GM23338 (cell line): ENCODE measurements at regions not wholly inside any gene's neighbourhood (a gene's known extent, or its start where the extent isn't known, plus 50 kb on each side); places are given as distances from the start of the nearest gene placed in this dataset.

Experiments
- ATAC-seq: fragments of 200-7000 bp; cut with Tn5 transposase; 3 replicates; pipeline ENCODE4 v1.9.1; 2020
- DNase-seq: peaks from one replicate; pipeline ENCODE4 v3.0.0-alpha.2; 2015; ENCODE audit warnings: low spot score
- H2AFZ ChIP-seq: fragments of 200-600 bp; sonication (generic); 2 replicates; pipeline ENCODE4 v1.8.0; 2016; ENCODE audit warnings: antibody characterized with exemption, mild to moderate bottlenecking, moderate library complexity
- H3F3A ChIP-seq: fragments of 200-600 bp; sonication (generic); replicated peaks from 2 replicates; pipeline ENCODE4 v1.8.0; 2017; ENCODE audit warnings: antibody characterized with exemption, mixed run types, low read depth
- H3K27ac ChIP-seq: fragments of 200-600 bp; sonication (generic); 2 replicates; pipeline ENCODE4 v1.6.1; 2016; ENCODE audit warnings: low read depth
- H3K27me3 ChIP-seq: fragments of 200-600 bp; sonication (generic); 2 replicates; pipeline ENCODE4 v1.8.0; 2016; ENCODE audit warnings: mild to moderate bottlenecking, mixed run types, moderate library complexity; ENCODE audit not compliant: insufficient read depth
- H3K36me3 ChIP-seq: fragments of 200-600 bp; sonication (generic); 2 replicates; pipeline ENCODE4 v1.8.0; 2016; ENCODE audit warnings: mild to moderate bottlenecking; ENCODE audit not compliant: insufficient read depth
- H3K4me1 ChIP-seq: fragments of 200-600 bp; sonication (generic); 2 replicates; pipeline ENCODE4 v1.8.0; 2016; ENCODE audit warnings: mild to moderate bottlenecking, moderate library complexity; ENCODE audit not compliant: insufficient read depth
- H3K4me2 ChIP-seq: fragments of 200-600 bp; sonication (generic); 2 replicates; pipeline ENCODE4 v1.7.1; 2017; ENCODE audit warnings: mixed run types
- H3K4me3 ChIP-seq: fragments of 200-600 bp; sonication (generic); 2 replicates; pipeline ENCODE4 v1.6.1; 2016; ENCODE audit warnings: mixed run types
- H3K79me2 ChIP-seq: fragments of 200-600 bp; sonication (generic); replicated peaks from 2 replicates; pipeline ENCODE4 v1.8.0; 2017; ENCODE audit warnings: mild to moderate bottlenecking; ENCODE audit not compliant: insufficient read depth
- H3K9me2 ChIP-seq: fragments of 200-600 bp; sonication (generic); 2 replicates; pipeline ENCODE4 v1.8.0; 2017; ENCODE audit not compliant: insufficient read depth
- H4K20me1 ChIP-seq: fragments of 200-600 bp; sonication (generic); replicated peaks from 2 replicates; pipeline ENCODE4 v1.8.0; 2017; ENCODE audit warnings: mild to moderate bottlenecking; ENCODE audit not compliant: insufficient read depth
- H3K27ac Mint-ChIP-seq: 2 replicates; pipeline ENCODE4 v1.8.0; 2020; ENCODE audit warnings: inconsistent platforms, mild to moderate bottlenecking, moderate library complexity, mixed read lengths
- H3K27me3 Mint-ChIP-seq: 3 replicates; pipeline ENCODE4 v1.8.0; 2022; ENCODE audit warnings: low read depth, mild to moderate bottlenecking, moderate library complexity, mixed read lengths, inconsistent platforms; ENCODE audit not compliant: insufficient read depth, poor library complexity
- H3K36me3 Mint-ChIP-seq: 3 replicates; pipeline ENCODE4 v1.8.0; 2021; ENCODE audit warnings: low read depth, mild to moderate bottlenecking, inconsistent platforms, moderate library complexity, mixed read lengths
- H3K4me1 Mint-ChIP-seq: 3 replicates; pipeline ENCODE4 v1.8.0; 2020; ENCODE audit warnings: mild to moderate bottlenecking, inconsistent platforms, mixed read lengths
- H3K4me3 Mint-ChIP-seq: 3 replicates; pipeline ENCODE4 v1.8.0; 2021; ENCODE audit warnings: moderate library complexity, mild to moderate bottlenecking, inconsistent platforms, mixed read lengths
- H3K9me3 Mint-ChIP-seq: 3 replicates; pipeline ENCODE4 v1.8.0; 2020; ENCODE audit warnings: moderate library complexity, mild to moderate bottlenecking, inconsistent platforms, mixed read lengths
- CREB1 ChIP-seq: fragments of 250-450 bp; sonication (Bioruptor Pico); IDR thresholded peaks from 2 replicates; pipeline ENCODE4 v1.5.0; 2020; ENCODE audit warnings: low read depth, mild to moderate bottlenecking, moderate library complexity
- STAT1 ChIP-seq: IDR thresholded peaks from one replicate; pipeline ENCODE4 v1.6.1; 2016; ENCODE audit warnings: antibody characterized with exemption; ENCODE audit not compliant: unreplicated experiment
- TF ChIP-seq, protein P1 (sequence below): fragments of 250-450 bp; sonication (Bioruptor Pico); IDR thresholded peaks from 2 replicates; pipeline ENCODE4 v1.5.0; 2020; ENCODE audit warnings: mild to moderate bottlenecking, moderate library complexity
- TF ChIP-seq, protein P2 (sequence below): IDR thresholded peaks from 2 replicates; pipeline ENCODE4 v1.6.1; 2016; ENCODE audit warnings: antibody characterized with exemption
- TF ChIP-seq, protein P3 (sequence below): IDR thresholded peaks from one replicate; pipeline ENCODE4 v1.6.1; 2018; ENCODE audit warnings: antibody characterized with exemption; ENCODE audit not compliant: unreplicated experiment

DNA sequence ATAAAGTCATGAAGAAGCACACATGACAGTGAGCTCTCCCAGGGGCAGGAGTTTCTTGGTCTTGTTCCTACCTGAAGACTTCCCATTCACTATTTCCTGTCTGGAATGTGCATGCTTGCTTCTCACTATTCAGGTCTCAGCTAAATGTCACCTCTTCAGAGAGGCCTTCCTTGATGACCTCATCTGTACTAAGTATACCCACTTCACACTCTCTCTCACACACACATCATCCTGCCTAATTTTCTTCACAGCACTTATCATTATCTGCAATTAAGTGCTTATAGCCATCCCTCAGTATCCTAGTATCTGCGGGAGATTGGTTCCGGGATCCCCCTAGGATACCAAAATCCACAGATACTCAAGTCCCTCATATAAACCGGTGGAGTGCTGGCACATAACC, 146.4 kb upstream of the IVNS1ABP start (continued):
- TF ChIP-seq, protein P1, sequence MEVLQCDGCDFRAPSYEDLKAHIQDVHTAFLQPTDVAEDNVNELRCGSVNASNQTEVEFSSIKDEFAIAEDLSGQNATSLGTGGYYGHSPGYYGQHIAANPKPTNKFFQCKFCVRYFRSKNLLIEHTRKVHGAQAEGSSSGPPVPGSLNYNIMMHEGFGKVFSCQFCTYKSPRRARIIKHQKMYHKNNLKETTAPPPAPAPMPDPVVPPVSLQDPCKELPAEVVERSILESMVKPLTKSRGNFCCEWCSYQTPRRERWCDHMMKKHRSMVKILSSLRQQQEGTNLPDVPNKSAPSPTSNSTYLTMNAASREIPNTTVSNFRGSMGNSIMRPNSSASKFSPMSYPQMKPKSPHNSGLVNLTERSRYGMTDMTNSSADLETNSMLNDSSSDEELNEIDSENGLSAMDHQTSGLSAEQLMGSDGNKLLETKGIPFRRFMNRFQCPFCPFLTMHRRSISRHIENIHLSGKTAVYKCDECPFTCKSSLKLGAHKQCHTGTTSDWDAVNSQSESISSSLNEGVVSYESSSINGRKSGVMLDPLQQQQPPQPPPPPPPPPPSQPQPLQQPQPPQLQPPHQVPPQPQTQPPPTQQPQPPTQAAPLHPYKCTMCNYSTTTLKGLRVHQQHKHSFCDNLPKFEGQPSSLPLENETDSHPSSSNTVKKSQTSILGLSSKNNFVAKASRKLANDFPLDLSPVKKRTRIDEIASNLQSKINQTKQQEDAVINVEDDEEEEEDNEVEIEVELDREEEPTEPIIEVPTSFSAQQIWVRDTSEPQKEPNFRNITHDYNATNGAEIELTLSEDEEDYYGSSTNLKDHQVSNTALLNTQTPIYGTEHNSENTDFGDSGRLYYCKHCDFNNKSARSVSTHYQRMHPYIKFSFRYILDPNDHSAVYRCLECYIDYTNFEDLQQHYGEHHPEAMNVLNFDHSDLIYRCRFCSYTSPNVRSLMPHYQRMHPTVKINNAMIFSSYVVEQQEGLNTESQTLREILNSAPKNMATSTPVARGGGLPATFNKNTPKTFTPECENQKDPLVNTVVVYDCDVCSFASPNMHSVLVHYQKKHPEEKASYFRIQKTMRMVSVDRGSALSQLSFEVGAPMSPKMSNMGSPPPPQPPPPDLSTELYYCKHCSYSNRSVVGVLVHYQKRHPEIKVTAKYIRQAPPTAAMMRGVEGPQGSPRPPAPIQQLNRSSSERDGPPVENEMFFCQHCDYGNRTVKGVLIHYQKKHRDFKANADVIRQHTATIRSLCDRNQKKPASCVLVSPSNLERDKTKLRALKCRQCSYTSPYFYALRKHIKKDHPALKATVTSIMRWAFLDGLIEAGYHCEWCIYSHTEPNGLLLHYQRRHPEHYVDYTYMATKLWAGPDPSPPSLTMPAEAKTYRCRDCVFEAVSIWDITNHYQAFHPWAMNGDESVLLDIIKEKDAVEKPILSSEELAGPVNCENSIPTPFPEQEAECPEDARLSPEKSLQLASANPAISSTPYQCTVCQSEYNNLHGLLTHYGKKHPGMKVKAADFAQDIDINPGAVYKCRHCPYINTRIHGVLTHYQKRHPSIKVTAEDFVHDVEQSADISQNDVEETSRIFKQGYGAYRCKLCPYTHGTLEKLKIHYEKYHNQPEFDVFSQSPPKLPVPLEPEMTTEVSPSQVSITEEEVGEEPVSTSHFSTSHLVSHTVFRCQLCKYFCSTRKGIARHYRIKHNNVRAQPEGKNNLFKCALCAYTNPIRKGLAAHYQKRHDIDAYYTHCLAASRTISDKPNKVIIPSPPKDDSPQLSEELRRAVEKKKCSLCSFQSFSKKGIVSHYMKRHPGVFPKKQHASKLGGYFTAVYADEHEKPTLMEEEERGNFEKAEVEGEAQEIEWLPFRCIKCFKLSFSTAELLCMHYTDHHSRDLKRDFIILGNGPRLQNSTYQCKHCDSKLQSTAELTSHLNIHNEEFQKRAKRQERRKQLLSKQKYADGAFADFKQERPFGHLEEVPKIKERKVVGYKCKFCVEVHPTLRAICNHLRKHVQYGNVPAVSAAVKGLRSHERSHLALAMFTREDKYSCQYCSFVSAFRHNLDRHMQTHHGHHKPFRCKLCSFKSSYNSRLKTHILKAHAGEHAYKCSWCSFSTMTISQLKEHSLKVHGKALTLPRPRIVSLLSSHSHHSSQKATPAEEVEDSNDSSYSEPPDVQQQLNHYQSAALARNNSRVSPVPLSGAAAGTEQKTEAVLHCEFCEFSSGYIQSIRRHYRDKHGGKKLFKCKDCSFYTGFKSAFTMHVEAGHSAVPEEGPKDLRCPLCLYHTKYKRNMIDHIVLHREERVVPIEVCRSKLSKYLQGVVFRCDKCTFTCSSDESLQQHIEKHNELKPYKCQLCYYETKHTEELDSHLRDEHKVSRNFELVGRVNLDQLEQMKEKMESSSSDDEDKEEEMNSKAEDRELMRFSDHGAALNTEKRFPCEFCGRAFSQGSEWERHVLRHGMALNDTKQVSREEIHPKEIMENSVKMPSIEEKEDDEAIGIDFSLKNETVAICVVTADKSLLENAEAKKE, result no peak
- TF ChIP-seq, protein P2, sequence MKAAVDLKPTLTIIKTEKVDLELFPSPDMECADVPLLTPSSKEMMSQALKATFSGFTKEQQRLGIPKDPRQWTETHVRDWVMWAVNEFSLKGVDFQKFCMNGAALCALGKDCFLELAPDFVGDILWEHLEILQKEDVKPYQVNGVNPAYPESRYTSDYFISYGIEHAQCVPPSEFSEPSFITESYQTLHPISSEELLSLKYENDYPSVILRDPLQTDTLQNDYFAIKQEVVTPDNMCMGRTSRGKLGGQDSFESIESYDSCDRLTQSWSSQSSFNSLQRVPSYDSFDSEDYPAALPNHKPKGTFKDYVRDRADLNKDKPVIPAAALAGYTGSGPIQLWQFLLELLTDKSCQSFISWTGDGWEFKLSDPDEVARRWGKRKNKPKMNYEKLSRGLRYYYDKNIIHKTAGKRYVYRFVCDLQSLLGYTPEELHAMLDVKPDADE, result no peak
- TF ChIP-seq, protein P3, sequence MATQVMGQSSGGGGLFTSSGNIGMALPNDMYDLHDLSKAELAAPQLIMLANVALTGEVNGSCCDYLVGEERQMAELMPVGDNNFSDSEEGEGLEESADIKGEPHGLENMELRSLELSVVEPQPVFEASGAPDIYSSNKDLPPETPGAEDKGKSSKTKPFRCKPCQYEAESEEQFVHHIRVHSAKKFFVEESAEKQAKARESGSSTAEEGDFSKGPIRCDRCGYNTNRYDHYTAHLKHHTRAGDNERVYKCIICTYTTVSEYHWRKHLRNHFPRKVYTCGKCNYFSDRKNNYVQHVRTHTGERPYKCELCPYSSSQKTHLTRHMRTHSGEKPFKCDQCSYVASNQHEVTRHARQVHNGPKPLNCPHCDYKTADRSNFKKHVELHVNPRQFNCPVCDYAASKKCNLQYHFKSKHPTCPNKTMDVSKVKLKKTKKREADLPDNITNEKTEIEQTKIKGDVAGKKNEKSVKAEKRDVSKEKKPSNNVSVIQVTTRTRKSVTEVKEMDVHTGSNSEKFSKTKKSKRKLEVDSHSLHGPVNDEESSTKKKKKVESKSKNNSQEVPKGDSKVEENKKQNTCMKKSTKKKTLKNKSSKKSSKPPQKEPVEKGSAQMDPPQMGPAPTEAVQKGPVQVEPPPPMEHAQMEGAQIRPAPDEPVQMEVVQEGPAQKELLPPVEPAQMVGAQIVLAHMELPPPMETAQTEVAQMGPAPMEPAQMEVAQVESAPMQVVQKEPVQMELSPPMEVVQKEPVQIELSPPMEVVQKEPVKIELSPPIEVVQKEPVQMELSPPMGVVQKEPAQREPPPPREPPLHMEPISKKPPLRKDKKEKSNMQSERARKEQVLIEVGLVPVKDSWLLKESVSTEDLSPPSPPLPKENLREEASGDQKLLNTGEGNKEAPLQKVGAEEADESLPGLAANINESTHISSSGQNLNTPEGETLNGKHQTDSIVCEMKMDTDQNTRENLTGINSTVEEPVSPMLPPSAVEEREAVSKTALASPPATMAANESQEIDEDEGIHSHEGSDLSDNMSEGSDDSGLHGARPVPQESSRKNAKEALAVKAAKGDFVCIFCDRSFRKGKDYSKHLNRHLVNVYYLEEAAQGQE, result no peak
- TF ChIP-seq CREB1 (CRISPR knock-in tag), result no peak

DNA sequence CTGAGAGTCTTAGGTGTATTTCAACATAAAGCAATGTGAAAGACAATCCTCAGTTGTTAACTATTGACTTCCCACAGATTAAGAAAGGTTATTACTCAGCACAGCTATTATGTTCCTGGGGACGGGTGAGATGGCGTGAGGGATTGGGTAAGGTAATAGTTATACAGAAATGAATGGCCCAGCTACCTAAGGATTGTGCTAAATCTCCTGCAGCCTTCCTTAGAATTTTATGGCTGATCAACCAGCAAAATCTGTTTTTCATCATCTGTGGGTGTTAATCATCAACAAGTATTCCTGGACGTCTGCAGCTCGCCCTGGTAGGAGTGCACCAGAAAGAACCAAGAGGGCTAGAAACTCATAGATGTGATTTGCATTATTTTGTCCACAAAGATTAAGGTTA, 146.0 kb upstream of the IVNS1ABP start:
- H3K4me3 Mint-ChIP-seq, result no peak overlapping the region
- no peak overlapping the region for H3K27ac ChIP-seq
- H3K9me3 Mint-ChIP-seq, result 0 out of 3 replicates have a peak, but pooled peaks cover 3% of the 10 kb centered on the region
- no peaks in the 10 kb centered on the region for H3K36me3 Mint-ChIP-seq
- H3K4me1 Mint-ChIP-seq, result no peaks in the 10 kb centered on the region
- no peaks in the 10 kb centered on the region for H3K27me3 ChIP-seq
- no peaks in the 10 kb centered on the region for H3K27me3 Mint-ChIP-seq
- H3K27ac Mint-ChIP-seq, result no peak overlapping the region
- no peaks in the 10 kb centered on the region; the same call in 1 of the 2 replicates for H3K9me2 ChIP-seq
- no peaks in the 10 kb centered on the region for H3K36me3 ChIP-seq
- H3K4me3 ChIP-seq, result no peak overlapping the region
- DNase-seq (no peak), ATAC-seq (no peak)
- no peaks in the 10 kb centered on the region for H3F3A ChIP-seq
- no peaks in the 10 kb centered on the region for H3K79me2 ChIP-seq
- no peak overlapping the region for H2AFZ ChIP-seq
- H3K4me1 ChIP-seq, result no peaks in the 10 kb centered on the region
- no peaks in the 10 kb centered on the region for H4K20me1 ChIP-seq
- H3K4me2 ChIP-seq, result no peak overlapping the region
- no peak for TF ChIP-seq STAT1
- TF ChIP-seq, protein P1, result no peak
